ENCODE measurements at regions not wholly inside any gene's neighbourhood (a gene's known extent, or its start where the extent isn't known, plus 50 kb on each side); places are given as distances from the start of the nearest gene placed in this dataset.

GRCh38 chr5:74382123-74382855, 258.2 kb downstream of the ENC1 start:
- TF ChIP-seq CTCF (IDR thresholded peaks at IDR 0.05), result no peak
- Histone ChIP-seq H3K4me1 (ENCODE audit: control insufficient read depth in 1 of 2, insufficient read depth in 1 of 2, low read depth in 1 of 2, low read length in 1 of 2) (no peaks in the 10 kb centered on the region), H3K4me3 (ENCODE audit: low read depth in 1 of 2, low read length in 1 of 2) (no peak overlapping the region), H3K27me3 (no peaks in the 10 kb centered on the region), H3K36me3 (no peaks in the 10 kb centered on the region), H3K9me3 (no peaks in the 10 kb centered on the region), H3K27ac (no peak overlapping the region)

- Histone ChIP-seq H3K4me3 (ENCODE audit: low read depth in 1 of 2, low read length in 1 of 2) (no peak overlapping the region), H3K9me3 (no peaks in the 10 kb centered on the region), H3K27ac (no peak overlapping the region), H3K27me3 (no peaks in the 10 kb centered on the region), H3K4me1 (ENCODE audit: control insufficient read depth in 1 of 2, insufficient read depth in 1 of 2, low read depth in 1 of 2, low read length in 1 of 2) (no peaks in the 10 kb centered on the region), H3K36me3 (no peaks in the 10 kb centered on the region)
- TF ChIP-seq CTCF (IDR thresholded peaks at IDR 0.05), result no peak
Observed at GRCh38 chr5:74380193-74380592, 260.3 kb downstream of the ENC1 start.

- H3K9me3 ChIP-seq, result no peaks in the 10 kb centered on the region
- no peaks in the 10 kb centered on the region for H3K36me3 ChIP-seq
- TF ChIP-seq CTCF (IDR thresholded peaks at IDR 0.05), result no peak
- H3K27ac ChIP-seq, result no peak overlapping the region
- no peaks in the 10 kb centered on the region for H3K27me3 ChIP-seq
- H3K4me3 ChIP-seq (ENCODE audit: low read depth in 1 of 2, low read length in 1 of 2), result no peak overlapping the region
- no peaks in the 10 kb centered on the region for H3K4me1 ChIP-seq (ENCODE audit: control insufficient read depth in 1 of 2, insufficient read depth in 1 of 2, low read depth in 1 of 2, low read length in 1 of 2)
Observed at GRCh38 chr5:74378464-74378863, 262.1 kb downstream of the ENC1 start.

GRCh38 chr5:74376187-74376586, 264.3 kb downstream of the ENC1 start:
- Histone ChIP-seq H3K4me1 (ENCODE audit: control insufficient read depth in 1 of 2, insufficient read depth in 1 of 2, low read depth in 1 of 2, low read length in 1 of 2) (no peaks in the 10 kb centered on the region), H3K36me3 (no peaks in the 10 kb centered on the region), H3K4me3 (ENCODE audit: low read depth in 1 of 2, low read length in 1 of 2) (no peak overlapping the region), H3K27me3 (no peaks in the 10 kb centered on the region), H3K27ac (no peak overlapping the region), H3K9me3 (no peaks in the 10 kb centered on the region)
- no peak for TF ChIP-seq CTCF (IDR thresholded peaks at IDR 0.05)

- no peaks in the 10 kb centered on the region for H3K36me3 ChIP-seq
- TF ChIP-seq CTCF (IDR thresholded peaks at IDR 0.05), result no peak
- no peak overlapping the region for H3K27ac ChIP-seq
Observed at GRCh38 chr5:74375271-74375670, 265.3 kb downstream of the ENC1 start.

More at GRCh38 chr5:74375271-74375670, 265.3 kb downstream of the ENC1 start:
- H3K4me3 ChIP-seq (ENCODE audit: low read depth in 1 of 2, low read length in 1 of 2), result no peak overlapping the region
- no peaks in the 10 kb centered on the region for H3K9me3 ChIP-seq
- H3K27me3 ChIP-seq, result no peaks in the 10 kb centered on the region
- H3K4me1 ChIP-seq (ENCODE audit: control insufficient read depth in 1 of 2, insufficient read depth in 1 of 2, low read depth in 1 of 2, low read length in 1 of 2), result no peaks in the 10 kb centered on the region

Data from neutrophil (primary cell).